LNCaP clone FGC (cell line): ENCODE measurements at regions not wholly inside any gene's neighbourhood (a gene's known extent, or its start where the extent isn't known, plus 50 kb on each side); places are given as distances from the start of the nearest gene placed in this dataset.

Experiments used
- DNase-seq: peaks from one replicate; pipeline ENCODE4 v3.0.0-alpha.2; 2011; ENCODE audit warnings: low read depth
- H3K4me3 ChIP-seq: 2 replicates; pipeline ENCODE4 v1.5.1; 2011; ENCODE audit warnings: mild to moderate bottlenecking, low read depth, low read length, control low read depth
- CTCF ChIP-seq: IDR thresholded peaks from 2 replicates; pipeline ENCODE4 v1.5.1; 2012; ENCODE audit warnings: mild to moderate bottlenecking; ENCODE audit not compliant: control insufficient read depth, insufficient read depth; ENCODE audit errors: extremely low read depth

- no peak for TF ChIP-seq CTCF
- DNase-seq: no peak
- H3K4me3 ChIP-seq: no peak overlapping the region
These were observed 218.1 kb upstream of the TNP1 start for GRCh38 chr2:217077831-217078407.

DNA sequence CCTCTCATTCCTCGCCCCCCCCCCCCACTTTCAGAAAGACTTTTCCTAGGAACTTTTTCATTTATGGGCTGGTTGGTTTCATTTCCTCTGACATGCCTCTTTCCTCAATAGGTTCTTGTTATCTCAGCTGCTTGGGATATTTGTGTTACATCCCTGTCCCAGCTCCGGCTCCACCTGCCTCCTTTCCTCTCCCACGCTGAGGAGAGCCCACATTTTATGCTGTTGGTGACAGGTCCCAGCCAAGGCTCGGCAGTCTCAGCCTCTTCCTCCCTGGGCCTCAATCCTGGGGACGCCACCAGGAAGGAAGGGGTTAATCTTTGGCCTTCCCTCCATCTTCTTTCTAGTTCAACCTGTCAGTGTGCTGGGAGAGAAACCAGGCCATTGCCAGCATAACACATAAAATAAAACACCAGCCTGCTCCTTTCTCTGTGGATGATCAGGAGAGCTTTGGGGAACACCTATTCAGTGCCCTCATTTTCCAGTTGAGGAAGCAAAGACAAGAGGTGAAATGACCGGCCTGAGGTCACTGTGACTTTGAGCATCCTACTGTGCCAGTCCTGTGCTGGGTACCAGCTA lies 216.9 kb upstream of the TNP1 start:
- no peak for DNase-seq
- H3K4me3 ChIP-seq: no peak overlapping the region
- TF ChIP-seq CTCF: no peak

DNA sequence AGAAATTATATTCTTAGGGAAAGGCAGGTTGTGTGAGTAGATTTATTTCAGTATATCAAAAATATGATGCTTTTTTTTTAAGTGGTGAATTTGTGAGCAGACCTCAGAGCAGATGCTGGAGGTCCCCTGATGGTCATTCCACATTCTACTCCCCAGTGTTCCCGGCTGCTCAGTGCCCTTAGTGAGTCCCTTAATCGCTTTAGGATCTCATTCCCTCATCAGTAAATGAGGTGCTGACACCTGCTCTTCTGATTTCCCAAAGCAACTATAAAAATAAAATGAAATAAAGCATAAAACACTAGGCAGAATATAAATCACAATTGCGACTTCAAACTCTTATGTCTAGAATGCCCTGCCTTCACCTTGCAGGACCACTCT lies 216.2 kb upstream of the TNP1 start:
- no peak for DNase-seq
- no peak overlapping the region for H3K4me3 ChIP-seq
- no peak for TF ChIP-seq CTCF

DNA sequence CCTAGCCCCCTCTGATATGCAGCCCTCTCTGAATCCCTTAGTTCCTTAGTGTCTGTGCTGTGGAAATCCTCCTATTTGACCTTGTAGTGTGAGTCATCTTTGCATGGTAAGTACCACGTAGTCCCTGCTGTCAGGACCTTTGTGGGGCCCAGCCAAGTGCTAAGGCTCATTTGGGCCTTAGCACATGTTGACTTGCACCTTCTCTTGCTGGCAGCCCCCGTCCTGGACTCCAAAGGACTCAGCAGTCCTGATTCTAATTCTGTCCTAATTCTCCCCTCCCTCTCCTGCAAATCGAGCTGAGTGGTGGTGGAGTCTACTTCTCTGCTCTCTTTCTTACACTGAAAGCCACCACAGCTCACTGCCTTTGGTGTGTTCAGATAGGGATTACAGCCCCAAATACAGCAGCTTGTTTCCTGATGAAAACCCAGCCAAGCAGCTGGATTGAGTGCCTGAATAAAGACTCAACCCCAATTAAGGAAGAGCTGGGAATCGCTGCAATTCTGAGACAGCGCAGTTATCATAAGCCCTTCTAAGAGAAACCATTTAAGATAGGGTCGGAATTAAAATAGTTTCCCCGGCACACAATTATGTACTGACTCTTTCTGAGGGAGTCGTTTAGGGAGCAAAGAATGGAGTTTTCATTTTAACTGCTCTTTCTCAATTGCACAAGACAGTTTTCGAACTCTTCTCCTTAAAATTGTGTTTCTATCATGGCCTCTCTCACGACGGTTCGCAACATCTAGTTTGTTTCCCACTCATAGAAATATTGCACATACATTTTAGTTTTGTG lies 215.6 kb upstream of the TNP1 start:
- no peak for TF ChIP-seq CTCF
- DNase-seq: no peak
- H3K4me3 ChIP-seq: no peak overlapping the region

GRCh38 chr2:217074576-217075255 lies 214.9 kb upstream of the TNP1 start:
- no peak for DNase-seq
- no peak for TF ChIP-seq CTCF
- H3K4me3 ChIP-seq: no peak overlapping the region

- no peak for TF ChIP-seq CTCF
- no peak overlapping the region for H3K4me3 ChIP-seq
- no peak for DNase-seq
These were observed 211.6 kb upstream of the TNP1 start for GRCh38 chr2:217071416-217071815.
